GM04503 (cell line): ENCODE measurements at regions not wholly inside any gene's neighbourhood (a gene's known extent, or its start where the extent isn't known, plus 50 kb on each side); places are given as distances from the start of the nearest gene placed in this dataset.
"Not testable (repeated sequence)": the region's sequence is repeated elsewhere in the genome, so short reads cannot be mapped to it uniquely, and the experiment has no call there.

ENCODE experiments used
- DNase-seq: peaks from one replicate; pipeline ENCODE4 v3.0.0-alpha.2; 2012; ENCODE audit warnings: low read depth

DNA sequence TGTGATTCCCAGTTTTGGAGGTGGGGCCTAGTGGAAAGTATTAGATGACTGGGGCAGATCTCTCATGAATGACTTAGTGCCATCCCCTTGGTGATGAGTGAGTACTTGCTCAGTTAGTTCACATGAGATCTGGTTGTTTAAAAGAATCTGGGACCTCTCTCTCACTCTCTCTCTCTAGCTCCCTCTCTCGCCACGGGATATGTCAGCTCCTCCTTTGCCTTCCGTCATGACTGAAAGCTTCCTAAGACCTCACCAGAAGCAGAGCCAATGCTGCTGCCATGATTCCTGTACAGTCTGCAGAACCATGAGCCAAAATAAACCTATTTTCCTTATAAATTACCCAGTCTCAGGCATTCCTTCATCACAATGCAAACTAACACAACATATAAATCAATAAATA is 176.7 kb downstream of the PRELID2 start:
- DNase-seq: no peak

DNA sequence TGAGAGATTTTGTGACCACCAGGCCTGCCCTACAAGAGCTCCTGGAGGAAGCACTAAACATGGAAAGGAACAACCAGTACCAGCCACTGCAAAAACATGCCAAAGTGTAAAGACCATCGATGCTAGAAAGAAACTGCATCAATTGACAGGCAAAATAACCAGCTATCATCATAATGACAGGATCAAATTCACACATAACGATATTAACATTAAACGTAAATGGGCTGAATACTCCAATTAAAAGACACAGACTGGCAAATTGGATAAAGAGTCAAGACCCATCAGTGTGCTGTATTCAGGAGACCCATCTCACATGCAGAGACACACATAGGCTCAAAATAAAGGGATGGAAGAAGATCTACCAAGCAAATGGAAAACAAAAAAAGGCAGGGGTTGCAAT is 182.4 kb downstream of the PRELID2 start:
- DNase-seq: not testable (repeated sequence)

DNA sequence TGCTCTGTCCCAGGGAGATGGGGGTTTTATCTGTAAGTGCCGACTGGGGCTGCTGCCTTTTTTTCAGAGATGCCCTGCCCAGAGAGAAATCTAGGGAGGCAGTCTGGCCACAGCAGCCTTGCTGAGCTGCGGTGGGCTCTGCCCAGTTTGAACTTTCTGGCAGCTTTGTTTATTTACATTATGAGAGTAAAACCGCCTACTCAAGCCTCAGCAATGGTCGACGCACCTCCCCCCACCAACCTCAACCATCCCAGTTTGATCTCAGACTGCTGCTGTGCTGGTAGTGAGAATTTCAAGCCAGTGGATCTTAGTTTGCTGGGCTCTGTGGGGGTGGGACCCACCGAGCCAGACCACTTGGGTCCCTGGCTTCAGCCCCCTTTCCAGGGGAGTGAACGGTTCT is 188.0 kb downstream of the PRELID2 start:
- DNase-seq: not testable (repeated sequence)

DNA sequence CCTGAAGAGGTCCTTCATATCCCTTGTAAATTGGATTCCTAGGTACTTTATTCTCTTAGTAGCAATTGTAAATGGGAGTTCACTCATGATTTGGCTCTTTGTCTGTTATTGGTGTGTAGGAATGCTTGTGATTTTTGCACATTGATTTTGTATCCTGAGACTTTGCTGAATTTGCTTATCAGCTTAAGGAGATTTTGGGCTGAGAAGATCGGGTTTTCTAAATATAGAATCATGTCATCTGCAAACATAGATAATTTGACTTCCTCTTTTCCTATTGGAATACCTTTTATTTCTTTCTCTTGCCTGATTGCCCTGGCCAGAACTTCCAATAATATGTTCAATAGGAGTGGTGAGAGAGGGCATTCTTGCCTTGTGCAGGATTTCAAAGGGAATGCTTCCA is 191.9 kb downstream of the PRELID2 start:
- not testable (repeated sequence) for DNase-seq

DNA sequence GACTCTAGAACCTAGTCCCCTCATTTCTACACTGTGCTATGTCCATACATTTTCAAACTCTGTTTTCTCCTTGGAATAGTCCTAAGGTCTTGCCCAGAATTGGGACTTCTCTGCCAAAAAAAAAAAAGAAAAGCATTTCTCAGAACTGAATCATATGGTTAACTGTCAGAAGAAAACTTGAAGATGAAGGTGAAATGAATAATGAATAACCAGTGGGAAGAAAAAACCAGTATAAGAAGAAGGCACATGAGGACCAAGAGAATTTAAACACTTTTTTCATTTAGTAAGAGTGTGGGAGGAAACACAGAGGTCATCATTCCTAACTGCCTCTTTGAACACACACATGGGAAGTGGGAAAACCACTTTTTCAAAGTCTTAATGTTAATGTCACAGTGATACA is 197.7 kb downstream of the PRELID2 start:
- DNase-seq: peak; percentile 32

DNA sequence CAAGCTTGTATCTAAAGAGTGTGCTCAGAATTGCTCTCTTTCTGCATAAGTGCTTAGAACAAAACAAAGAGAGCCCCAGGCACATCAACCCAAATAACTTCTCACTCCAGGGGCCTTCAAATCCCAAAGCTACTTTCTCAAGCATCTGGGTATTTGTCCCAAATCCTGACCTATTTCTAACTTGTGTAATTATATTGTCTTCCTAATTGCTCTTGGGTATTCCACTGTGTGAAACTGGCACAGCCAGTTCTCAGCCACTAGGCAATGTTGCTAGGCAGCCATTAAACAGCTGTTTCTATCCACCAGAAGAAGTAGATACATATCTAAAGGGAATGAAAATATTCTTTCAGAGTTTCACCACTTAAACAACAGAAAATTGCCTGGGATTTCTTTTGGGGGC is 198.8 kb downstream of the PRELID2 start:
- DNase-seq: no peak

DNA sequence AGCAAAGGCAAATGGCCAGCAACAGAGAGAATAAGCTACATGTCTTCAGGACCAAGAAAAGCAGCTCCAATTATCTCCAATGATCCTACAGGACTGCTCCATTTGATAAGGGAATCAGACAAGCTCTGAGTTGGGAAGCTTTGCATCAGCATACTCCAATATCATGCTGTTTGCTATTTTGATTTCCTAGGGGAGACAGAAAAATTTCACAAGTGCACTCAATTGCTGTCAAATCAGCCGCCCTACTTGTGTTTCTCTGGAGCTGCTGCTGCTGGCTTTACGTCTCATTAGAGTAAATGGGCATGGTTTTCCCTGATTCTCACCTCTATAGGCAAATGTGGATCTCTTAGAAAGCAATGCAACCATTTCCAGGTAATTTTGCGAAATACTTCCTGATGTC is 201.7 kb downstream of the PRELID2 start:
- DNase-seq: no peak

DNA sequence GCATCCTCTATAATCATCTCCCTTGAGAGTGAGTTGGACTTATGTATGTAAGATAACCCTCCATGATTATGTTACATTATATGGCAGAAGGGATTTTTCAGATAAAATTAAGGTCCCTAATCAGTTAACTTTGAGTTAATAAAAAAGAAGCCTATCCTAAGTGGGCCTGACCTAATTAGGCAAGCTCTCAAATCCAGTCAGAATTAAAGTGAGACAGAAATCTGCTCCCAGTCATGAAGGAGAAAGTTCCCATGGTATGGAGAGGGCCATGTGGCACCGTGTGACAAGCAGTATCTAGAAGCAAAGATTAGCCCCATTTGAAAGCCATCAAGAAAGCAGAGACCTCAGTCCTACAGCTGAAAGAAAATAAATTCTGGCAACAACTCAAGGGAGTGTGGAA is 202.4 kb downstream of the PRELID2 start:
- DNase-seq: no peak

DNA sequence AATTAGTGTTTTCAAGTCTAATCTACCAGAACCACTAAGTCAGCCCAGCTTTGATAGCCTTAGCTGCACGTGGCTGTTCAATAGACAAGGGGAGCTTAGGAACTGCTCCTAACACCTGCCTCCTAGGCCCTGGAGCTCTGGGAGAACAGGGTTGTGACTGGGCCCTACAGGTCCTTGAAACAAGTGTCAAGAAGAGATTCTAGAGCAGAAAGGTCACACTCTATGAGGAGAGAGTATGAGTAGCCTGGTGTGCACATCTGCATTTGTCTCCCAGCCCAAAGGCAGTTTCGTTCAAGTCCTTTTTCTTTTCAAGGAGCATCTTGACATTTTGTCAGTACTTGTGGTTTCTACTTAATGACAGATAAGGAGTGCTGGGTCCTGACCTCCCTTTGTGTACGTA is 206.1 kb downstream of the PRELID2 start:
- no peak for DNase-seq

DNA sequence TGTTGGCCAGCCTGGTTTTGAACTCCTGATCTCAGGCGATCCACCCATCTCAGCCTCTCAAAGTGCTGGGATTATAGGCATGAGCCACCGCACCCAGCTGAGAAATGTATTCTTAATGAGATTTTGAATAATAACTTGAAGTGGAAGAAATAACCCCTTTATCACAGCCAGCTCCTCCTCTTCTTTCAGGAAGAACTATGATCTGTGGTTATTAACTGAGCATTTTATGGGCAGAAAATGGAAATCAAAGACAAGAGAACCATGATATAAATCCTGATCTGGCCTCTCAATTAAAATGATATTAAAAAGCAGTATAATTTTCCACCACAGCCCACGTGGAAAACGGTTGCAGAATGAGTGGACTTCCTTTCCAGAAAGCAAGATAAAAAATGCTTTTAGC is 206.6 kb downstream of the PRELID2 start:
- no peak for DNase-seq

DNA sequence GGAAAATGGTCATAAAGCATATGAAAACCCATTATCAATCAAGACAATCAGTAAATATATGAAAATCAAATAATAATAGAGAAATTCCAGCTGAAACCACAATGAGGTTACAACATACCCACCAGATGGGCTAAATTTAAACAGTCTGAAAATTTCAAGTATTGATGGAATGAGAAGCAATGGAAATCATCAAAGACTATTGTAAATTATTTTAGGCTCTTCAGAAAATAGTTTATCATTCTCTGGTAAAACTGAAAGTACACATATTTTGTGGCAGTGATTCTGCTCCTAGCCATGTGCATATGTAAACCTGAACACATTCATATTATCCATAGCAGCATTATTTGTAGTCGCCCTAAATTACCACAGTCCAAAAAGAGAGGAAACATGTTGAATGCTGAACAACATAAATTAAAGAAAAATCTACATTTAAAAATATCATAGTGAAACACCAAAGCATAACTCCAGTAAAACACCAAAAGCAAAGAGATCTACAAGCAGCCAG is 215.3 kb downstream of the PRELID2 start:
- peak; percentile 15 for DNase-seq

DNA sequence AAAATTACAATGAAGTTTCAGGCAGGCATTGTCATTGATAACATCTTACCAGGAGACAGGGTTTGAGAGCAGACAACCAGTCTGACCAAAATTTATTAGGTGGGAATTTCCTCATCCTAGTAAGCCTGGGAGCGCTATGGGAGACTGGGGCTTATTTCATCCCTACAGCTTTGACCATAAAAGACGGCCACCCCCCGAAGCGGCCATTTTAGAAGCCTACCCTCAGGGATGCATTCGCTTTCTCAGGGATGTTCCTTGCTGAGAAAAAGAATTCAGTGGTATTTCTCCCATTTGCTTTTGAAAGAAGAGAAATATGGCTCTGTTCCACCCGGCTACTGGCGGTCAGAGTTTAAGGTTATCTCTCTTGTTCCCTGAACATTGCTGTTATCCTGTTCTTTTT is 218.4 kb downstream of the PRELID2 start:
- DNase-seq: not testable (repeated sequence)

DNA sequence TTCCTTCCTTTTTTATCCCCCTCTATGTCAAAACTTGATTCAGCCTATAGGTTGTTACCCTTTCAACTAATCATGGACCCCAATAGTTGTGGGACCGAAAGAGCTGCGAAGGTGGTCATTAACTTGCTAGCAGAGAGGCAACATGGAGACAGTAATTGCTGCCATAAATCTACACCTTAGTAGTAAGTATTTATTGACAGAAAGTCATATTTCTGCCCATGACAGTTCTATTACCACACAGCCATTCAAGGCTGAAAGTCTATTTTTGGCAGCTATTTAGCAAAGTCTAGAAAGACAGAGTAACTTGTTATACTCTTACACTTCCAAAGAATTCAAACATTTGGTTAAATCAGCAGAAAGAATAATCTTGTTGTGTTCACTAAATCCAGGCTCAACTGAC is 236.2 kb downstream of the PRELID2 start:
- DNase-seq: no peak

DNA sequence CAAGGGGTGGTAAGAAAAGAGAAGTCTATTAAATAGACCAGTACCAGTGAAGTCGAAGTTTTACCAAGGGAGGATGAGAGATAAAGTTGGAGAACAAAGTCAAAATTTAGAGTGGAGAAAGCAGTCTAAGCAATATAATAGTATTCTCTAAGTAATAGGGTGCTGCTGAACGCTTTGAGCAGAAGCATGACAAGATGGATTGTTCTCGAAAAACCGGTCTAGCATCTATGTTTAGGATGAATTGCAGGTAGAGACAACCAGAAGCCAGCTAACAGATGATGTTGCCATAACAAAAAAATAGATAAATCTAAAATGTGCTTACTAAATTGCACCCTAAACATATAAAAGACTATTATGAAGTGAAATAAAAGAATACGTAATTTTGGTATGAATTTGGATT is 237.0 kb downstream of the PRELID2 start:
- no peak for DNase-seq

DNA sequence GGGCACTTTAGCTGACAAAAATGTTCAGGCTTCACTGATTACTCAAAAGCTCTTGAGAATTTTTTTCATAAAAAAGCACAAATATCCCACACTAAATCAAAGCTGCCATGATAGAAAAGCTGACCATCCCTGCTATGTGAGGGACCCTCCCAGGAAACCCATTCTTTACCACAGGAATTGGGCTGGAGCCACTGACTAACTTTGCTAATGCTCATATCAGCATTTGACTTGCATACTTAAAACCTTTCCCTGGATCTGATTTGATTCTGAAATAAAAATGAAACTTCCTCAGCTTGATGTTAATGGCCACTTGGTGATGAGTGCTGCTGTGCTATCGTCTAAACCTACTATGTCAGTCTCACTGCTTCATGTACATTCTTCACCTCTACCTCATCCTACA is 243.6 kb downstream of the PRELID2 start:
- DNase-seq: no peak

DNA sequence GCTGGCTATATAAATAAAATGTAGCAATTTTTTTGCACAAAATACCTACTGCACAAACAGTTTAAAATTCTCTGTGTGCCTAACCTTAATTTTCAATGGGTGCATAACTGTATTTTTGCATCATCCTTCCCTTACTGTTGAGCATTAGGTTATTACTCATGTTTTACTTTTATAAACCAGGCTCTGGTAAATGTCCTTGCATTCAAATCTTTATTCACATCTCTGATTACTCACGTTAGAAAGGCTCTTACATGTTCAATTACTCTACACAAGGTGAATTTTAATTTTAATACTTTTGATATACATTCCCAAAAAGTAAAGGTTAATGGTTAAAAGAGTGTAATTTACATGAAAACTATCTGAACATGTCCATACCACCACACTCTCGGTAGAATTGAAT is 246.1 kb downstream of the PRELID2 start:
- no peak for DNase-seq

DNA sequence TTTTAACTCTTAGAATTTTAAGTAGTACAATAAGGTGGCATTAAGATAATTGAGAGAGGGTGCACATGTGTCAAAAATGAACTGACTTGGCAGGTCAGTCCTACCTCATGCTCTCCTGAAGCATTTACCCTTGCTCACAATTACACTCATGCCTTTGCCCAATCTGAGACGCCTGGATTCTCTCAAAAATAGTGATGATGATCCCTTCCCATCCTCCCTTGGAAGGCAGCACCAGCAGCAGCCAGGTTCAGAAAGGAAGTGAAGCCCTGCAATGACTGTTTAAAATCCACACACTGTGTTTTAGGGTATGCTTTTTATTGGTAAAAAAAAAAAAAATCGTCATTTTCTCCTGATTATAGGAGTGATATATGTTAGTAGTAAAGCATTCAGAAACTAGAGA is 246.6 kb downstream of the PRELID2 start:
- DNase-seq: no peak

DNA sequence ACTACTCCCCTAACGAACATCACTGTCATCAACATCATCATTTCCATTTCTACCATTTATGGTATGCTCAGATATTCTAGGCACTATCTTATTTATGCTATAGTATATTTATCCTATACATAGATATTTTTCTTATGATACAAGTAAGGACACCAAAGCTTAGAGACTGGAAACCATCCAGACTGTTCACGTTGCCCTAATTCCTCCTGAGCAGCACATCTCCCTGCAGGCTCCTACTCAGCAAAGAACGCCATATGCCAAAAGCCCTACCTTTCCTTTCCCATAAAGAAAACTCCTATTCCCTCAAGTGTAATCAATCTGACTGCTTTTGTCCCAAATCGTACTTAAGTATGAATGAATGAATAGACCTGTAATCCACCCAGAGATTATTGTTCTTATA is 247.0 kb downstream of the PRELID2 start:
- DNase-seq: no peak

DNA sequence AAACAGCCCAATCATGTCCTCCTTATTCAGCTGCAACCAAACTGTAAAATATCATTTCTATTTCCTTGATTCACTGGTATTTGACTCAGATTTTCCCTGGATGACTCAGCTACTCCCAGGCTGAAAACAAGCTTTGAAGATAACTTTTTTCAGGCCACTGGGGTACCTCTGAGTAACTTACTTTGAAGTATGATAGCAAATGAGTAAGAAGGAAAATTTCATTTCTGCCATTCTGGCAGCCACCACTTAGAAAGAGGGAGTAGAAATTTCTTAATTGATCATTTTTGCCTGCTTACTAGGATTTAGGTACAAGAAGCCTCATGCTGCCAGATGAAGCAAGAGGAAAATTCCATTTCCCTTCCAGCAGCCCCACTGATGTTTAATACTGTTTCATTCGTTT is 247.4 kb downstream of the PRELID2 start:
- peak; percentile 68 for DNase-seq

DNA sequence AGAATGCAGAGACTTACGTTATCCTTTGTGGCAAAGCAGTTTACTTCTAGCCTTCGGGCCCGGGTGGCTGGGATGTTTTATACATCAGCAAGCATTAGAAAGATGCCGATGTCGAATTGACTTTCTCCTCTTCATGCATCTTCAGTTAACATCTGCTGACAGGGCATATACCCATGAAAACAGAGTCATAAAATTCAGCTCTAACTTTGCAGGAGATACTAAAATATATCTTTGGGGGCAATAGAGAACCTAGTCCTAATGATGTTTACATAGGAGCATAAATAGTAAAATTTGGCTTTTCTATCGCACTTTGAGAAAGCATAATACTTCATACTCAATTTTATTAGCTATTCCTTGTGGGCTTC is 247.9 kb downstream of the PRELID2 start:
- no peak for DNase-seq

DNA sequence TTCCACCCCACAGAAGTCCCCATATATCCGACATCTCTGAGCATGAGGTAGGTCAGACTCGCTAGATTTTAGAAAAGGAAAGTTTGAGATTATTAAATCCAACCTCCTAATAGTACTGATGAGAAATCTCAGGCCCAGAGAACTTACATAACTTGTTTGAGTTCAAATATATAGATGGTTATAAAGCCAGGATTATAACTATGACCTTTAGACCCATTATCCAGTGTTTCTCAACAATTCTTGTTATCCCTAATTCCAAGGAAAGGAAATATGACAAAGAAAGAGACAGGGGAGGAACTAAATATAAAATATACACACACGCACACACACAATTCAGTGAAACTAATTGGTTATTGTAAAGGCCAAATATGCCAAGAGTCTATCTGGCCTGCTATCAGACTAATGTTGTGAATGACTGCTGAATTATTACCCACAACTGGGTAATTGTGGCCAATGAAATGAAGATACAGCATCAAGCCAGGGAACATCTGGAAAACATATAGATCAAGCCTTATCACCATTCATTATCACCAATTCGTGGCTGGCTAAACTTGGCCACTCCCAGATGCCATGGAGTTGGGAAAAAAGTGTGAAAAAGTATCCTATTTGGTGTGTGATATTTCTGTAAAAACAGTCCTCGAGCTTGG is 248.4 kb downstream of the PRELID2 start:
- no peak for DNase-seq

DNA sequence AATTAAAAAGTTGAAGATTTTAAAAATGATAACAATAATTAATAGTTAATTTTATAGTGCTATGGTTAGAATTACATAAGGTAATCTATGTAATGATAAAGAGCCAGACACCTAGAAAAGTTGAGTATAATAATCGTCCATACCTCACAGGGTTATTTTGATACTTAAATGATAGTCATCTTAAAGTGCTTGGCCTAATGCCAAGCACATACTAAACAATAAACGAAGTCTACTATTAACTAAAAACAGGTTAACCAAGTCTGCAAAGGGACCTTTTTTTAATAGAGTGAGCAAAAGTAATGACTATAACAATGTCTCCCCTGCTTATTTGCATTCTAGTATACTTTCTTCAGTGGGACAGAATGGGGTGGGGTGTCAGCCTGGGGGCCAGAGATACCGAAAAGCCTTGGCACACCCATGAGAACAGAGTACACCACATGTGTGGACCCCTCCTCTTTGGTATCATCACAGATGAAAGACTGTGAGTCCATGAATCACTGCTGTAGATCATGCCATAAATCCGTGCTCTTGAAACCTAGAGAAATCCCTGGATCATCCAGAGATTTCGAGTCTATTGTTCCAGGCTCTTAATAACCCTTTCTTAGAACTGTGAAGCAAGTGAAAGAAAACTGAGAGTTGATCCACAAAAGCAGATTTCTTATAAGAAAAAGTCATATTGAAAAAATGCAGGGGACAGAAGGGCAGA is 249.5 kb downstream of the PRELID2 start:
- no peak for DNase-seq

DNA sequence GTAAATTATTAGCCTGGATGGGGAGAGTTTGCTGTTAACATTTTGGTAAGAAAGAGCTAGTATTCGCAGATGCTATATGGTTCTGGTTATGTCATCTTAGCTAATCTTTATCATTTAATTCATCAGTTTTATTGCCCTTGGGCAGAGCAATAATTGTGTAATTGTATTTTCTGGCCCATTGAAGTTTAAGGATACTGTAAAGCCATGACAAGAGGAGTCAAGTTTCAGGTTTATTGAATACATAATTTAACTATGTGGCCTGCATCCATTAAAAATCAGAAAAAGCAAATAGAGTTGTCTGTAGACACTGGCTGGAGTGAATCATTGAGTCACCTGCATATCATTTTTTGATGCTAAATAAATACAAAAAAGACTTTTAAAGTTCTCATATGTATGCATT is 255.8 kb downstream of the PRELID2 start:
- DNase-seq: no peak
